Activated gamma-delta T cell treated with Interleukin-2 at 50 U/mL for 16 hours (primary cell): ENCODE measurements at regions not wholly inside any gene's neighbourhood (a gene's known extent, or its start where the extent isn't known, plus 50 kb on each side); places are given as distances from the start of the nearest gene placed in this dataset.

Experiments used
- DNase-seq: peaks from one replicate; pipeline ENCODE4 v3.0.0-alpha.2; 2020

- DNase-seq: no peak
Measured at GRCh38 chr2:37842732-37843440, 82.2 kb upstream of the RMDN2 start.

GRCh38 chr2:37843556-37843955, 81.5 kb upstream of the RMDN2 start:
- DNase-seq: no peak

GRCh38 chr2:37846207-37846606, 78.9 kb upstream of the RMDN2 start:
- DNase-seq: no peak

GRCh38 chr2:37847792-37848191, 77.3 kb upstream of the RMDN2 start:
- no peak for DNase-seq

GRCh38 chr2:37848451-37848850, 76.6 kb upstream of the RMDN2 start:
- no peak for DNase-seq

- DNase-seq: no peak
Measured at GRCh38 chr2:37849911-37850310, 75.2 kb upstream of the RMDN2 start.

GRCh38 chr2:37851428-37851827, 73.7 kb upstream of the RMDN2 start:
- DNase-seq: no peak

- no peak for DNase-seq
Measured at GRCh38 chr2:37851828-37852584, 73.1 kb upstream of the RMDN2 start.

- DNase-seq: no peak
Measured at GRCh38 chr2:37852585-37853014, 72.5 kb upstream of the RMDN2 start.

GRCh38 chr2:37854676-37855282, 70.3 kb upstream of the RMDN2 start:
- no peak for DNase-seq

GRCh38 chr2:37855283-37856041, 69.6 kb upstream of the RMDN2 start:
- DNase-seq: no peak

- DNase-seq: no peak
Measured at GRCh38 chr2:37856101-37856751, 68.9 kb upstream of the RMDN2 start.

GRCh38 chr2:37857575-37858399, 67.3 kb upstream of the RMDN2 start:
- DNase-seq: no peak

- DNase-seq: no peak
Measured at GRCh38 chr2:37858400-37858711, 66.7 kb upstream of the RMDN2 start.

- DNase-seq: no peak
Measured at GRCh38 chr2:37858725-37859267, 66.3 kb upstream of the RMDN2 start.

- DNase-seq: no peak
Measured at GRCh38 chr2:37862620-37863019, 62.5 kb upstream of the RMDN2 start.

GRCh38 chr2:37864217-37864616, 60.9 kb upstream of the RMDN2 start:
- DNase-seq: no peak

GRCh38 chr2:37865640-37866039, 59.4 kb upstream of the RMDN2 start:
- no peak for DNase-seq

GRCh38 chr2:37866171-37866934, 58.7 kb upstream of the RMDN2 start:
- no peak for DNase-seq

GRCh38 chr2:37867166-37867565, 57.9 kb upstream of the RMDN2 start:
- DNase-seq: no peak

GRCh38 chr2:37868866-37869265, 56.2 kb upstream of the RMDN2 start:
- no peak for DNase-seq
